ENCODE measurements at regions not wholly inside any gene's neighbourhood (a gene's known extent, or its start where the extent isn't known, plus 50 kb on each side); places are given as distances from the start of the nearest gene placed in this dataset.

DNA sequence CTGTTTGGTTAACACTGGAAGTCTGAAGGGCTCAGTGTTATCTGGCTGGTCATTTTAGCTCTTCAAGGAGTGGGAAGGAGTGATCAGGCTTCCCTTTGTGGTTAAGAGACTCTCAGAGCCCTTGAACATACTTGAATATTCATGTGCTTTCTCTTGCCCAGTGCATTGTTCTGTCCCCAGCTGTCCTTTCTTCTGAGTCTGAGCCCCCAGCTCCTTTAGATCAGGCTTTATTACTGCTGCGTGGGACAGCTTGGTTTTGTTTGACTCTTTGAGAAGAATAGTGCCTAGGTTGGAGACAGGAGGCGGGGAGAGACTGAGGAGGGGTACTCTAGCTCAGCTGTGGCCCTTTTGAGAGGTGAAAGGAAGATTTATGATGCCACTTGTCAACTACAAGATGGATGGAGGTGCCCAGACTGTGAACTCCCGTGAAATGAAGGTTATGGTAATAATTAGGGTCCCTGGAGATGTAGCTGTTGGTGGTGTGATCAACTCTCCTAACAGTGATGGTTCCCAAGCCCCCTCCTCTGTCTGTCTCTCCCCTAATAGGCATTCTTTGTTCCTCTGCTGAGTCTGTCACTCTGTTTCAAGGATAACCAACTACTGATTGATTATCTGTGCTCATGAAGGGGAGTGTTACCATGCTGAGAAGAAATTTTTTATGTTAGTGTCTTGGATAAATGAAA is 83.1 kb upstream of the GLRA1 start:
- Histone ChIP-seq H3K9me3 (ENCODE audit: insufficient read depth, low read length) (no peaks in the 10 kb centered on the region), H3K4me2 (ENCODE audit: low read length) (no peak overlapping the region), H3K4me1 (ENCODE audit: low read length) (peaks cover 9% of the 10 kb centered on the region), H3K27ac (ENCODE audit: low read length) (no peak overlapping the region), H3K27me3 (ENCODE audit: low read depth, low read length) (no peaks in the 10 kb centered on the region), H3K79me2 (ENCODE audit: low read length) (no peaks in the 10 kb centered on the region), H3K9ac (ENCODE audit: low read length) (no peak overlapping the region), H2AFZ (ENCODE audit: low read depth, low read length) (no peak overlapping the region), H3K4me3 (ENCODE audit: low read length) (no peak overlapping the region), H4K20me1 (ENCODE audit: insufficient read depth, low read length) (no peaks in the 10 kb centered on the region), H3K36me3 (replicated peaks; ENCODE audit: low read depth, low read length) (no peaks in the 10 kb centered on the region)
- TF ChIP-seq, protein P1, sequence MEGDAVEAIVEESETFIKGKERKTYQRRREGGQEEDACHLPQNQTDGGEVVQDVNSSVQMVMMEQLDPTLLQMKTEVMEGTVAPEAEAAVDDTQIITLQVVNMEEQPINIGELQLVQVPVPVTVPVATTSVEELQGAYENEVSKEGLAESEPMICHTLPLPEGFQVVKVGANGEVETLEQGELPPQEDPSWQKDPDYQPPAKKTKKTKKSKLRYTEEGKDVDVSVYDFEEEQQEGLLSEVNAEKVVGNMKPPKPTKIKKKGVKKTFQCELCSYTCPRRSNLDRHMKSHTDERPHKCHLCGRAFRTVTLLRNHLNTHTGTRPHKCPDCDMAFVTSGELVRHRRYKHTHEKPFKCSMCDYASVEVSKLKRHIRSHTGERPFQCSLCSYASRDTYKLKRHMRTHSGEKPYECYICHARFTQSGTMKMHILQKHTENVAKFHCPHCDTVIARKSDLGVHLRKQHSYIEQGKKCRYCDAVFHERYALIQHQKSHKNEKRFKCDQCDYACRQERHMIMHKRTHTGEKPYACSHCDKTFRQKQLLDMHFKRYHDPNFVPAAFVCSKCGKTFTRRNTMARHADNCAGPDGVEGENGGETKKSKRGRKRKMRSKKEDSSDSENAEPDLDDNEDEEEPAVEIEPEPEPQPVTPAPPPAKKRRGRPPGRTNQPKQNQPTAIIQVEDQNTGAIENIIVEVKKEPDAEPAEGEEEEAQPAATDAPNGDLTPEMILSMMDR (IDR thresholded peaks at IDR 0.05; ENCODE audit: low read depth, low read length): no peak
- TF ChIP-seq EZH2phosphoT487 (IDR thresholded peaks at IDR 0.05; ENCODE audit: low read depth): no peak

DNA sequence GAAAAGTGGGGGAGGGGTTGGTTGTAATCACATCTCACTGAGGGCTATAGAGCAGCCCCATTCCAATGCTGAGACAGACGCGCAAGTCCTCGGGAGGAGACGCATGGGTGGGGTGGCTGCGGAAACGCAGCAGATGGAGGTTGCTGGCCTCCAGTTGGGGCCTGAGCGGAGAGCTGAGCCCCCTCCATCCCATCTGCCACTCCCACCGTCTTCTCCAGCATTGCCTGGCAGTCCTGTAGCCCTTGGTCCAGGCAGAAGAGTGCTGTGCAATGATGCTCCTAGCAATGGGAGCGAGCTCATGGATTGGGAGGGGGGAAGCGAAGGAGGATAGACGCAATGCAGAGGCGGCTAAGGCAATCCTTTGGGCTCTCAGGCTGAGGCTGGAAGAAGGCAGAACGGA is 79.4 kb upstream of the GLRA1 start:
- Histone ChIP-seq H3K27ac (ENCODE audit: low read length) (no peak overlapping the region), H3K36me3 (replicated peaks; ENCODE audit: low read depth, low read length) (no peaks in the 10 kb centered on the region), H3K79me2 (ENCODE audit: low read length) (no peaks in the 10 kb centered on the region), H3K4me2 (ENCODE audit: low read length) (no peak overlapping the region), H3K4me3 (ENCODE audit: low read length) (no peak overlapping the region), H3K9me3 (ENCODE audit: insufficient read depth, low read length) (no peaks in the 10 kb centered on the region), H2AFZ (ENCODE audit: low read depth, low read length) (no peak overlapping the region), H3K9ac (ENCODE audit: low read length) (no peak overlapping the region), H3K4me1 (ENCODE audit: low read length) (peaks cover 9% of the 10 kb centered on the region), H4K20me1 (ENCODE audit: insufficient read depth, low read length) (no peaks in the 10 kb centered on the region), H3K27me3 (ENCODE audit: low read depth, low read length) (no peaks in the 10 kb centered on the region)
- no peak for TF ChIP-seq EZH2phosphoT487 (IDR thresholded peaks at IDR 0.05; ENCODE audit: low read depth)
- TF ChIP-seq, protein P1 (IDR thresholded peaks at IDR 0.05; ENCODE audit: low read depth, low read length): no peak

Data from OCI-LY3 (cell line).